GM12874 (cell line): ENCODE measurements at regions not wholly inside any gene's neighbourhood (a gene's known extent, or its start where the extent isn't known, plus 50 kb on each side); places are given as distances from the start of the nearest gene placed in this dataset.

Source experiments
- TF ChIP-seq, protein P1 (sequence below): IDR thresholded peaks from 2 replicates; pipeline ENCODE4 v1.5.1; 2011; ENCODE audit warnings: low read depth, mild to moderate bottlenecking, control low read depth, low read length, moderate library complexity; ENCODE audit not compliant: insufficient read depth

DNA sequence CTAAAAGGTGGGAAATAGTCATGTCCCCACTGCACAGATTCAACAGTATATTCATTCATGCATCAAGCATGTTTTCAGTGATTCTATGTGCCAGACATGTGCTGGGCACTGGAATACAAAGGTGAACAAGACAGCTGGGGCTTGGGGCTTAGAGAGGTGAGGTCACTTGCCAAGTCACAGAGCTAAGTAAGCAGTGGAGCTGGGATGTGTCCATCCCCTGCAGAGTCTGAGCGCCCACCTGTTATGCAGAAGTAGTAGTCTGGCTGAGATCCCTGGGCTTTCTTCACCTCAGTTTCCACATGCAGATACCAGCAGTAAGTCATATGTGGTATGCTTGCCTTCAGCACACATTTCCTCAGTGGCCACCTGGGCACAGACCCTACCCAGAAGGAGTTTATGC is 263.8 kb downstream of the DHX35 start:
- TF ChIP-seq, protein P1, sequence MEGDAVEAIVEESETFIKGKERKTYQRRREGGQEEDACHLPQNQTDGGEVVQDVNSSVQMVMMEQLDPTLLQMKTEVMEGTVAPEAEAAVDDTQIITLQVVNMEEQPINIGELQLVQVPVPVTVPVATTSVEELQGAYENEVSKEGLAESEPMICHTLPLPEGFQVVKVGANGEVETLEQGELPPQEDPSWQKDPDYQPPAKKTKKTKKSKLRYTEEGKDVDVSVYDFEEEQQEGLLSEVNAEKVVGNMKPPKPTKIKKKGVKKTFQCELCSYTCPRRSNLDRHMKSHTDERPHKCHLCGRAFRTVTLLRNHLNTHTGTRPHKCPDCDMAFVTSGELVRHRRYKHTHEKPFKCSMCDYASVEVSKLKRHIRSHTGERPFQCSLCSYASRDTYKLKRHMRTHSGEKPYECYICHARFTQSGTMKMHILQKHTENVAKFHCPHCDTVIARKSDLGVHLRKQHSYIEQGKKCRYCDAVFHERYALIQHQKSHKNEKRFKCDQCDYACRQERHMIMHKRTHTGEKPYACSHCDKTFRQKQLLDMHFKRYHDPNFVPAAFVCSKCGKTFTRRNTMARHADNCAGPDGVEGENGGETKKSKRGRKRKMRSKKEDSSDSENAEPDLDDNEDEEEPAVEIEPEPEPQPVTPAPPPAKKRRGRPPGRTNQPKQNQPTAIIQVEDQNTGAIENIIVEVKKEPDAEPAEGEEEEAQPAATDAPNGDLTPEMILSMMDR: no peak

DNA sequence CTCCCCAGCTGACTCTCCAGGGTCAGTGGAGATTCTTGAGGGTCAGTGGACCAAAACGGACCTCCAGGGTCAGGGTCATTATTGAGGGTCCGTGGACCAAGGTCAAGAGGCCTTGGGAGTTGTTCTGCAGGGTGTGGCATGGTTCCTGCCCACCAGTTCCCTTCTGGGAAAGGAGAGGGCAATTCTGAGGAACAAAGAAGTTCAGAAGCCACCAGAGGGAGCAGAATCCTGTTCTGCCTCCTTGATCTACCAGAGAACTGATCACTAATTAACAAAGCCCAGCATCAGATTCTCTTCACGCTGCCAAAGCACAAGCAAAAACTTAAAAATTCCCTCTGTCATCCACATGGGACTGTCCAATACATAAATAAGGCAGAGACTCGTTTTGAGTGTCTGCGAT is 263.4 kb downstream of the DHX35 start:
- TF ChIP-seq, protein P1: no peak

DNA sequence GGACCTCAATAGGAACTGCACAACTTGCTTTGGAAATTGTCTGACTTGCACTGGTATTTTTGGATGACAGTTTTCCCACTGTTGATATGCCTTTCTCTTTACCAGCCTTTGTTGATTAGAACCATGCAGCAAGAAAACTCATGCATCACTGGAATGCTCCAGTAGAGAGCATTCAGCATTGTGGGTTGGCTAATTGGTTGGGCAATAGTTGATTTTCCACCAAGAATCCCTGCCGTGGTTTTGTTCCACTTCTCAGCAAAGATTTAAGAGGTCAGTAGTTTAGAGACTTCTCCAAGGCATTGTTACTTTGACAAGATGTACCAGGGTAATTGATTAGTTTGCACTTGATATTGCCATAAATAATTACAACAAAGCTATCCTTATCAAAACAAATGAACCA is 260.0 kb downstream of the DHX35 start:
- TF ChIP-seq, protein P1: no peak

DNA sequence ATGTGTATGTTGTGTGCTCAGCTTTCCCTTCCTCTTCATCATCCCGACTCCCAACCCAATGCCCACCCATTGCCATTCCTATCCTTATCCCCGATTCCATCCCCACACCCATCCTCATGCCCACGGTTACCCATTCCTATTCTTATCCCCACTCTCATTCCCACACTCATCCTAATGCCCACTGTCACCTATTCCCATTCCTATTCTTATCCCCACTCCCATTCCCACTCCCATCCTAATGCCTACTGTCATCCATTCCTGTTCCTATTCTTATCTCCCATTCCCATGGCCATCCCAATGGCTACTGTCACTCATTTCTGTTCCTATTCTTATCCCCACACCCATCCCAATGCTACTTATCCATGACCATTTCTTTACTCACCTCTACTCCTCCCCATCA is 254.1 kb downstream of the DHX35 start:
- TF ChIP-seq, protein P1: no peak

DNA sequence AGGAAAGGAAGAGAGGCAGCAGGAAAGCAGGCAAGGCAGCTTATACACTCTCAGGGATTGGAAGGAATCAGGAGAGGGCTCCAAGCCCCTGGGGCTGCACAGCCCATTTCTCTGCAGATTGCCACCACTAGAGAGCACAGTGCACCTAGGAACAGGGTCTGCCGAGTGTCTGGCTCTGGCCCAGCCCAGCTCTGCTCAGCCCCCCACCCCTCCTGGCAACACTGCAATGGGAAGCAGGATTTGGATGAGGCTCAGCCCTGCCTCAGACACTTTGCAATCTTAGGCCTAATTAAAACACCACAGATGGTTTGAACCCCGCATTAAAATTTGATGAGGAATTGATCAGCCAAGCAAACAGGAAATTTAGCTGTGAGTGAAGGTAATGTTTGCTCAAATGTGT is 252.7 kb downstream of the DHX35 start:
- TF ChIP-seq, protein P1: no peak

DNA sequence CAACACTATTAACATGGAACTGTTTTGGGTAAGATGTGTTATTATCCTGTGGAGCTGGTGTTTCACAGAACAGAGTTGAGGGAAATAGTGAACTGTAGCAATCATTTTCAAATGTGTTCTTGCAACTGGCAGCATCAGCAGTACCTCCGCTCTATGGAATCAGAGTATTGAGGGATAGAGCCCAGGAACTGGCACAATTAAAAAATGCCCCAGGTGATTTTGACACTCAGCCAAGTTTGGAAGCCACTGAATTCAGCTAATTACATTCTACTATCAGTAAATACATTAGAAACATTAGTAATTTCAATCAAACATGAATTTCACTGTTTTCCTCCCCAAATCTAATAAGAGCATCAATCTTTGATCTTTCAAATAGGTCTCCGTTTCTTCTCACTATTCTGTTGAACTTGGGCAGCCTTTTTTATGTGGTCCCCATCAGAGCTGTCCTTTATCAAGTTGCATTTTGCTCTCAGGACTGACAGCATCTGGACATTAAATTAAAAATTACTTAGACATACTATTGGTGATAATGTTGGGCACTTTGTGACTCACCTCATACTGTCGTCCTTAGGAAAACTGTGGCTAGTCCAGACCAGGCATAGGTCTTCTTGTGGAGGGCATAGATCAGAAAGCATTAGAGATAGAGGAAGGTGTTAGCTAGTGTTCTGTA is 251.5 kb downstream of the DHX35 start:
- TF ChIP-seq, protein P1: no peak

DNA sequence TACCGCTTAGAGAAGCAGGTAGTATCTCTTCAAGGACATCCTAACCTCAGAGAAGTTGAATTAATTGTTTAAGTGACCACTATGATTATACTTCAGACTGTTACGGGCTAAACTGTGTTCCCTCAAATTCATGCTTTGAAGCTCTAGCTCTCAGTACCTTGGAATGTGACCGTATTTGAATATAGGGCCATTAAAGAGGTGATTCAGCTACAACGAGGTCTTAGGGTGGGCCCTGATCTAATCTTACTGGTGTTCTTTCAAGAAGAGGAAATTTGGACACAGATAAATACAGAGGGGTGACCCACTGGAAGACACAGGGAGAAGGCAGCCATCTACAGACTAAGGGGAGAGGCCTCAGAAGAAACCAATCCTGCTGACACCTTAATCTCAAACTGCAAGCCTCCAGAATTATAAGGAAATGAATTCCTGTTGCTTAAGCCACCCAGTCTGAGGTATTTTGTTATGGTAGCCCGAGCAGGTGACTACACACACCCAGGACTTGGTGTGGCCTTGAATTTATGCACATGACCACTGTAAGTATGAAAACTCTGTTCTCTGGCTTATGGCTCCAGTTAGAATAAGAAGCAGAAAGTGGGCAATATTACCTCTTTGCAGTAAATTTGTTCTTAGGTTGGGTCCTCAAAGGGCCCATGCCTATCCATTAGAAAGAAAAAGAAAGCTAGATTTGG is 249.1 kb downstream of the DHX35 start:
- TF ChIP-seq, protein P1: no peak
